ENCODE measurements at regions not wholly inside any gene's neighbourhood (a gene's known extent, or its start where the extent isn't known, plus 50 kb on each side); places are given as distances from the start of the nearest gene placed in this dataset.
A peak's percentile ranks its signal among the peaks of the same experiment; 100 is the strongest.

- DNase-seq: no peak
Observed at GRCh38 chr6:41428996-41429421, 93.6 kb downstream of the NCR2 start.

- no peak for DNase-seq
Observed at GRCh38 chr6:41429506-41430504, 94.4 kb downstream of the NCR2 start.

GRCh38 chr6:41430875-41431274 is 95.5 kb downstream of the NCR2 start:
- DNase-seq: no peak

GRCh38 chr6:41432280-41432679 is 96.9 kb downstream of the NCR2 start:
- DNase-seq: no peak

GRCh38 chr6:41434803-41435481 is 99.5 kb downstream of the NCR2 start:
- no peak for DNase-seq

GRCh38 chr6:41437604-41438003 is 102.2 kb downstream of the NCR2 start:
- no peak for DNase-seq

GRCh38 chr6:41438746-41439145 is 103.3 kb downstream of the NCR2 start:
- no peak for DNase-seq

GRCh38 chr6:41439524-41440418 is 104.4 kb downstream of the NCR2 start:
- DNase-seq: no peak

GRCh38 chr6:41440958-41441357 is 105.2 kb upstream of the FOXP4 start:
- DNase-seq: no peak

- no peak for DNase-seq
Observed at GRCh38 chr6:41441598-41442351, 104.4 kb upstream of the FOXP4 start.

GRCh38 chr6:41442352-41442672 is 103.9 kb upstream of the FOXP4 start:
- no peak for DNase-seq

- DNase-seq: peak; percentile 96
Observed at GRCh38 chr6:41442800-41443501, 103.2 kb upstream of the FOXP4 start.

GRCh38 chr6:41443616-41444525 is 102.3 kb upstream of the FOXP4 start:
- no peak for DNase-seq

- no peak for DNase-seq
Observed at GRCh38 chr6:41445261-41445660, 100.9 kb upstream of the FOXP4 start.

GRCh38 chr6:41446132-41446531 is 100.0 kb upstream of the FOXP4 start:
- DNase-seq: no peak

GRCh38 chr6:41446907-41447545 is 99.2 kb upstream of the FOXP4 start:
- no peak for DNase-seq

- no peak for DNase-seq
Observed at GRCh38 chr6:41448256-41448655, 97.9 kb upstream of the FOXP4 start.

- peak; percentile 69 for DNase-seq
Observed at GRCh38 chr6:41449399-41450245, 96.6 kb upstream of the FOXP4 start.

Data from renal pelvis (tissue), 1 donor.